DOHH2 (cell line): ENCODE measurements at regions not wholly inside any gene's neighbourhood (a gene's known extent, or its start where the extent isn't known, plus 50 kb on each side); places are given as distances from the start of the nearest gene placed in this dataset.

Experiments used
- H3F3A ChIP-seq: fragments of 200-600 bp; sonication (generic), shearing (Covaris generic); 2 replicates; pipeline ENCODE4 v1.6.0; 2016; ENCODE audit warnings: antibody characterized with exemption, mild to moderate bottlenecking; ENCODE audit not compliant: control insufficient read depth, insufficient read depth
- H3K27ac ChIP-seq: fragments of 200-600 bp; sonication (generic); 2 replicates; pipeline ENCODE4 v1.5.1; 2014; ENCODE audit warnings: low read depth, mild to moderate bottlenecking, low read length, moderate library complexity
- H3K27me3 ChIP-seq: fragments of 200-600 bp; sonication (generic); 2 replicates; pipeline ENCODE4 v1.6.1; 2014; ENCODE audit warnings: mild to moderate bottlenecking, low read length, mixed read lengths; ENCODE audit not compliant: control insufficient read depth
- H3K36me3 ChIP-seq: fragments of 200-600 bp; sonication (generic); 2 replicates; pipeline ENCODE4 v1.6.1; 2014; ENCODE audit warnings: mild to moderate bottlenecking, low read length, moderate library complexity, mixed read lengths; ENCODE audit not compliant: control insufficient read depth
- H3K4me1 ChIP-seq: fragments of 200-600 bp; sonication (generic); 2 replicates; pipeline ENCODE4 v1.6.1; 2014; ENCODE audit warnings: mild to moderate bottlenecking, low read length, mixed read lengths; ENCODE audit not compliant: control insufficient read depth
- H3K4me2 ChIP-seq: fragments of 200-600 bp; sonication (generic); 2 replicates; pipeline ENCODE4 v1.6.0; 2014; ENCODE audit warnings: mild to moderate bottlenecking, low read length, moderate library complexity
- H3K4me3 ChIP-seq: fragments of 200-600 bp; sonication (generic); 2 replicates; pipeline ENCODE4 v1.5.1; 2014; ENCODE audit warnings: mild to moderate bottlenecking, low read length, mixed read lengths
- H3K79me2 ChIP-seq: fragments of 200-600 bp; sonication (generic); 2 replicates; pipeline ENCODE4 v1.6.1; 2014; ENCODE audit warnings: mild to moderate bottlenecking, low read length, mixed read lengths; ENCODE audit not compliant: control insufficient read depth
- H3K9me2 ChIP-seq: fragments of 200-600 bp; sonication (generic); replicated peaks from 2 replicates; pipeline ENCODE4 v1.6.1; 2014; ENCODE audit warnings: mild to moderate bottlenecking, low read length, mixed read lengths; ENCODE audit not compliant: control insufficient read depth
- H3K9me3 ChIP-seq: fragments of 200-600 bp; sonication (generic); 2 replicates; pipeline ENCODE4 v1.6.1; 2014; ENCODE audit warnings: antibody characterized with exemption, low read length, mixed read lengths; ENCODE audit not compliant: control insufficient read depth, insufficient read depth
- H4K20me1 ChIP-seq: fragments of 200-600 bp; sonication (generic); 2 replicates; pipeline ENCODE4 v1.6.0; 2014; ENCODE audit warnings: low read depth, mild to moderate bottlenecking, antibody characterized with exemption, low read length, moderate library complexity; ENCODE audit not compliant: control insufficient read depth, insufficient read depth
- EZH2phosphoT487 ChIP-seq: fragments of 200-600 bp; sonication (generic); IDR thresholded peaks from 2 replicates; pipeline ENCODE4 v1.6.1; 2017; ENCODE audit warnings: borderline replicate concordance, mild to moderate bottlenecking, antibody characterized with exemption, low read length, moderate library complexity, mixed read lengths
- TF ChIP-seq, protein P1 (sequence below): fragments of 200-600 bp; sonication (generic); IDR thresholded peaks from one replicate; pipeline ENCODE4 v1.5.1; 2014; ENCODE audit warnings: antibody characterized with exemption, mild to moderate bottlenecking, low read depth, low read length; ENCODE audit not compliant: poor library complexity, severe bottlenecking

DNA sequence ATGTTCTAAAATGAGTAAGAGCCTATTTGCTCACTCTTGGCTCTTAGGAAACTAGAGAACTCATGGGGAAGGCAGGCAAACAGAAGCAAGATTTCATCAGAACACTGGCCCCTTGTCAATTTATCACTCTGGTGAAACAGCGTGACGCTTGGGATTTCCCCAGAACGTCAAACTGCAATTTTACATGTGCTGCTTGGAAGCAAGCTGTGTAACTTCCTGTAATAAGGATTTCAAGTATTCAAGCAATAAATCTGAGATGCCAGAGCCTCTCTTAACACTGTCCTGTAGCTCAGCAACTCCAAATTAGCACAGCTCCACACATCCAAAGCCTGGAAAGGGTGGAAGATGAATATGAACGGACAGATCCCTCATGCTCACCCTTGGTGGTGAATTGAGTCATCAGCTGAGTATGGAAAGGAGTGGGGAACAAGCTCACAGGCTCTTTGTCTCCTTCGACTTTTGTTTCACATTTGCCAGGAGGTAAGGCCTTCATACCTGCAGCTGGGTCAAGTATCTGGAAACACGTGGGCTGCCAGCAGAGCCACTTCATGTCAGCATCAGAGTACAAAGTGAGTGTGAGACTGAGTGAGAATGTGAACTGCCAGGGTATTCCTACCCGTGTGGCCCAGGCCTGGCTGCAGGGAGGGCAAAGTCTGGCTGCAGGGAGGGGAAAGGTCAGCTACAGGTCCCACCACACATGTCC, 140.4 kb upstream of the NAMPT start:
- Histone ChIP-seq H3K27ac (no peak overlapping the region), H3K4me1 (peaks cover 12% of the 10 kb centered on the region), H3F3A (no peaks in the 10 kb centered on the region), H3K27me3 (peaks cover 18% of the 10 kb centered on the region), H4K20me1 (no peaks in the 10 kb centered on the region), H3K4me2 (peak overlapping the region; percentile 15), H3K4me3 (no peak overlapping the region), H3K79me2 (no peaks in the 10 kb centered on the region), H3K36me3 (no peaks in the 10 kb centered on the region), H3K9me3 (no peaks in the 10 kb centered on the region), H3K9me2 (no peaks in the 10 kb centered on the region)
- no peak for TF ChIP-seq EZH2phosphoT487
- TF ChIP-seq, protein P1, sequence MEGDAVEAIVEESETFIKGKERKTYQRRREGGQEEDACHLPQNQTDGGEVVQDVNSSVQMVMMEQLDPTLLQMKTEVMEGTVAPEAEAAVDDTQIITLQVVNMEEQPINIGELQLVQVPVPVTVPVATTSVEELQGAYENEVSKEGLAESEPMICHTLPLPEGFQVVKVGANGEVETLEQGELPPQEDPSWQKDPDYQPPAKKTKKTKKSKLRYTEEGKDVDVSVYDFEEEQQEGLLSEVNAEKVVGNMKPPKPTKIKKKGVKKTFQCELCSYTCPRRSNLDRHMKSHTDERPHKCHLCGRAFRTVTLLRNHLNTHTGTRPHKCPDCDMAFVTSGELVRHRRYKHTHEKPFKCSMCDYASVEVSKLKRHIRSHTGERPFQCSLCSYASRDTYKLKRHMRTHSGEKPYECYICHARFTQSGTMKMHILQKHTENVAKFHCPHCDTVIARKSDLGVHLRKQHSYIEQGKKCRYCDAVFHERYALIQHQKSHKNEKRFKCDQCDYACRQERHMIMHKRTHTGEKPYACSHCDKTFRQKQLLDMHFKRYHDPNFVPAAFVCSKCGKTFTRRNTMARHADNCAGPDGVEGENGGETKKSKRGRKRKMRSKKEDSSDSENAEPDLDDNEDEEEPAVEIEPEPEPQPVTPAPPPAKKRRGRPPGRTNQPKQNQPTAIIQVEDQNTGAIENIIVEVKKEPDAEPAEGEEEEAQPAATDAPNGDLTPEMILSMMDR: no peak

DNA sequence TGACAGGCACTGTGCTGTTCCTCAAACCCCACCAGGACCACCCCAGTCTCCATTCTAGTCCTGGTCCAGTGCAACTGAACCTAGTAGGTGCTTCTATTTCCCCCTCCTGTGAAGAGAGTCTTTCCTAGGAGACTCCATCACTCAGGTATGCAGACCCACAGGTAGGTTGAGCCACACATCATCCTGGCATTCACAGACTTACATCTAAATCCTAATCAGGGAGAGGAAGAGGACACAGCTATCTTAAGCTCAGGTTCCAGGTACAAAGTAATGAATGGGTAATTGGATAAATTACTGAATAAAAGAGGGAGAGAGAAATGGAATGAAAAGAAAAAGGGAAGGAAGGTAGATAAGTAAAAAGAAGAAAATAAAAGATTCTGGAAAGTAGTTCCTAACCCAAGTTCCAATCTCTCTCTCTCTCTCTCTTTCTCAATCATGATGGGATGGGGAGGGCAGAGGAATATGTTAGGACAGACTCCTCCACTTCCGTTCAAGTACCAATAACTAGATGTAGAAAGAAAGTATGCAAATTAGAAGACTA, 139.8 kb upstream of the NAMPT start:
- H3K27me3 ChIP-seq: peaks cover 18% of the 10 kb centered on the region
- H3K27ac ChIP-seq: no peak overlapping the region
- no peaks in the 10 kb centered on the region for H3K9me3 ChIP-seq
- H3K4me1 ChIP-seq: peaks cover 12% of the 10 kb centered on the region
- H3K4me2 ChIP-seq: peak overlapping the region; percentile 15
- H3K9me2 ChIP-seq: no peaks in the 10 kb centered on the region
- TF ChIP-seq EZH2phosphoT487: no peak
- TF ChIP-seq, protein P1: no peak
- no peak overlapping the region for H3K4me3 ChIP-seq
- no peaks in the 10 kb centered on the region for H4K20me1 ChIP-seq
- no peaks in the 10 kb centered on the region for H3K79me2 ChIP-seq
- H3F3A ChIP-seq: no peaks in the 10 kb centered on the region
- no peaks in the 10 kb centered on the region for H3K36me3 ChIP-seq

DNA sequence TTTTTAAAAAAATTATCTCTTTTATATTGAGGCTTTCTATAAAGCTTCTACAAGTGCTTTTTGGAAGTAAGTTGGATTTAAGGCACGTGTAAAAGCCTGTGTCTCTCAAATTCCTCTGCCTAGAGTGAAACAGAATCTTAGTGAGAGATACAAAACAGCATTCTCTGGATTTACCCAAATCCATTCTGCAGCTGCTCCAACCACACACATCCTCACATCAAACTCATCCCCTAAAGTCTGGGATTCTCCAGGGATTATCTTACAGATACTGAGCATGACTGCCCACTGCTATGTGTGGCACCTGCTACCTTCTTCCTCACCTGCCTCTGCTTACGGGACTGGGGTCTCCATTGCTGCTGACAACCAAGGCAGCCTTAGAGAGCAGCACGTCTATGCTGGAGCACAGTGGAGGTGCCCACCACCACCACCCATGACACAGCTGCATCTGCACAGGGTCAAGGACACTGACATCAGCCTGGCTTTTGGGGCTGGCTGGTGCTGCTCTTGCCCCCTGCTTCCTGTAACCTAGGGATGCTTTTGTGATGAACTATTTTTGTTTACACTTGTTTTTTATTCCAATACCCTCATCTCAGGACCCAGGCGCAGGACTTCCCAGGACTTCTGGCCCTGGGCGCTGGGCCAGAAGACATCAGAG, 139.2 kb upstream of the NAMPT start:
- Histone ChIP-seq H3K9me3 (no peaks in the 10 kb centered on the region), H3K27ac (no peak overlapping the region), H4K20me1 (no peaks in the 10 kb centered on the region), H3K4me3 (no peak overlapping the region), H3K4me2 (no peak overlapping the region), H3K4me1 (peaks cover 12% of the 10 kb centered on the region), H3K27me3 (peaks cover 18% of the 10 kb centered on the region), H3K79me2 (no peaks in the 10 kb centered on the region), H3K36me3 (no peaks in the 10 kb centered on the region), H3F3A (no peaks in the 10 kb centered on the region), H3K9me2 (no peaks in the 10 kb centered on the region)
- TF ChIP-seq, protein P1: no peak
- no peak for TF ChIP-seq EZH2phosphoT487
